Smooth muscle cell of the brain vasculature (primary cell): ENCODE measurements at regions not wholly inside any gene's neighbourhood (a gene's known extent, or its start where the extent isn't known, plus 50 kb on each side); places are given as distances from the start of the nearest gene placed in this dataset.

ENCODE experiments used
- DNase-seq: peaks from one replicate; pipeline ENCODE4 v3.0.0-alpha.2; 2012; ENCODE audit warnings: low read depth, low spot score

DNA sequence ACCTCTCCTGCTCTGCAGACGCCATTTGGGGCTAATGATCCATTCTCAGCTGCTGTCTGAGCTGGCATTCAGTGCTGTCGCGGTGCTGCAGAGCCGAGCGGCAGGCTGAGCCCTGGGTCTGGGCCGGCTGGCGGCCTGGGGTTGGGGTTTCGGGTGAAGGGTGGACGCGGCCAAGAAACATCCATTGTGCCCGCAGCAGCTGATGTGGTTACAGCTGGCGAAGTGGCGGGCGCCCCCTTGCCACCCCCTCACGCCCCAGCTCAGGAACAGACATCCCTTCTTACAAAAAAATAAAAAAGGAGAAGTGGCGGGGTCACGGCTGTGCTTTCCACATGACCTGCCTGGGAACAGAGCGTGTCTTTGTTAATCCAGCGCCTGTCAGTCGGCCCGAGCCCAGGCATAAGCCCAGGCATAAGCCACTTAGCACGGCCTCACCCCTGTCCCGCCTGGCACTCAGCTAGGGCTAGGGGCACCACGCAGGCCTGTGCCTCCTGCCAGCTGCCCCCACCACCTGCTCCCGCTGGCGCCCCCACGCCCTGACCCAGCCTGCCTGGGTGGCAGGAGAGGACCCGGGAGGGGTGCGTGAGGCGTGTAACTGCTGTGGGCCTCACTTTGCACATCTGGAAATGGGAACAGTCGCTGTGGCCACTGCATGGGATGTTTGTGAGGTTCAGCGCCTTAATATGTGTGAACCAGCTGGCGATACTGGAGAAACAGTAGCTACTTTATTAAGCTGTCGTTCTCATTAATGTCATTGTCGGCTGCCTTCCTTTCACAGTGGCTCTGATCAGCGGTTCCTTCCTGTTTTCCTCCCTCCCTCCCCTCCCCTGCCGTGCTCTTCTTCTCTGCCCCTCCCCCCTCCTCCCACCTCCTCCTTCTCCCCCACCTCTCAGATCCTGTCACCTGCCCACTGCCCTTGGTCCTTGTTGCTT is 197.7 kb upstream of the CIBAR2 start:
- no peak for DNase-seq

DNA sequence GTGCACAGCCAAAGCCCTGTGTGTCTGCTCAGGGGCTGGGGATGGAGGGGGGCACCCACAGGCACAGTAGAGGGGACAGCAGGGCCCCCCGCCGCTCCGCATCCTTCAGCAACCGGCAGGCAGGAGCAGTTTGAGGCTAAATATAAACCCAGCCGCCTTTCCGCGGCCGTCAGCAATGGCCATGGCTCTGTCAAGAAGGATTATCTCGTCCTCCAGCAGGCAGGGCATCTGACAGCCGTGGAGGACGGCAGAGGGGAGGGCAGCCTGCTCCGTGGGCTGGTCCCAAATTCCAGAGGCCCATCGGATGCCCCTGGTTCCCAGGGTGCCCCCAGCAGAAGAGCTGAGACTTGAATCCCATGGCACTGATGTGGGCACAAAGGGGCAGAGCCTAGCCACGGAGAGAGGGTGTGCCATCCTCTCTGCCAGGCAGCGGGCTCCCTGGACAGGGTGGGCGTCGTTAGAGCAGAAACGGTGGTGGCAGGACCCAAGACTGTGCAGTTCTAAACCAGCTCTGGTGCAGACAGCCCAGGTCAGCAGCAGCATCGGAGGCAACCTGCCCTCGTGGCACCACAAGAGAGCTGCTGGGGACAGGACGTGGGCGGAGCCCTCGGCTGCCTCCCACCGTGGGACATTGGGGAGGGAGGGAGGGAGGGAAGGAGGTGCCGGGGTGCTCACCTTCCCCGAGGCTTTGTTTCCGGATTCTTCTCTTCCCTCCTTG is 198.8 kb upstream of the CIBAR2 start:
- DNase-seq: no peak

DNA sequence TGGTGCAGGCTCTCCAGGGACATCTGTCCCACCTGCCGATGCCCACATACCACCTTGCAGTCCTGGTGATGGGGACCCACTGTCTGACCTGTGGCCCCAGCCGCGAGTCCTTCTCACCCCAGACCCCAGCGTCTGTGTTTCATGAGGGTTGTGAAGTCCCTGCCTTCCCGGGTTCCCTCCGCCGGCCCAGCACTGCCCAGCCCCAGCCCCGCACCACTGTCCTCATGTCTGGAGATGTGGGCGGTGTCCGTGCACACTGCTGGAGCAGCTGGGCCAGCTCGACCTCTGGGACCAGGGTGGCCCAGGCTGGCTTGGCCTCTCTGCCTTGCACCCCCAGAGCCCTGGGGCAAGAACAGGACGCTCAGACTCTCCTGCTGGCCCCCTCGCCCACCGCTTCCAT is 199.5 kb upstream of the CIBAR2 start:
- DNase-seq: no peak

DNA sequence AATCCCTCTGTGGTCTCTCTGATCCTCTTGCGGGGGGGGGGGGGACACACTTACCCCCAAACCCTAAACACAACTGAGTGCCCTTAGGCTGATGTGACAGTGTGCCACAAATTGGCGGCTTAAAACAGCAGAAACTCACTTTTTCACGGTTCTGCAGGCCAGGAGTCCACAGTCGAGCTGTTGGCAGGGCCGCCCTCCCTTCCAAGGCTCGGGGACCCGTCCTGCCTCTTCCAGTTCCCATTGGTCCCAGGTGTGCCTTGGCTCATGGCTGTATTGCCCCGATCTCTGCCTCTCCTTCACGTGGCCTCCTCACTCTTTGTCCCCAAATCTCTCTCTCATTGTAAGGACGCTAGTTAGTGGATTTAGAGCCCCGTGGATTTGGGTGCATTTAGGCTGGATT is 199.9 kb upstream of the CIBAR2 start:
- DNase-seq: no peak

DNA sequence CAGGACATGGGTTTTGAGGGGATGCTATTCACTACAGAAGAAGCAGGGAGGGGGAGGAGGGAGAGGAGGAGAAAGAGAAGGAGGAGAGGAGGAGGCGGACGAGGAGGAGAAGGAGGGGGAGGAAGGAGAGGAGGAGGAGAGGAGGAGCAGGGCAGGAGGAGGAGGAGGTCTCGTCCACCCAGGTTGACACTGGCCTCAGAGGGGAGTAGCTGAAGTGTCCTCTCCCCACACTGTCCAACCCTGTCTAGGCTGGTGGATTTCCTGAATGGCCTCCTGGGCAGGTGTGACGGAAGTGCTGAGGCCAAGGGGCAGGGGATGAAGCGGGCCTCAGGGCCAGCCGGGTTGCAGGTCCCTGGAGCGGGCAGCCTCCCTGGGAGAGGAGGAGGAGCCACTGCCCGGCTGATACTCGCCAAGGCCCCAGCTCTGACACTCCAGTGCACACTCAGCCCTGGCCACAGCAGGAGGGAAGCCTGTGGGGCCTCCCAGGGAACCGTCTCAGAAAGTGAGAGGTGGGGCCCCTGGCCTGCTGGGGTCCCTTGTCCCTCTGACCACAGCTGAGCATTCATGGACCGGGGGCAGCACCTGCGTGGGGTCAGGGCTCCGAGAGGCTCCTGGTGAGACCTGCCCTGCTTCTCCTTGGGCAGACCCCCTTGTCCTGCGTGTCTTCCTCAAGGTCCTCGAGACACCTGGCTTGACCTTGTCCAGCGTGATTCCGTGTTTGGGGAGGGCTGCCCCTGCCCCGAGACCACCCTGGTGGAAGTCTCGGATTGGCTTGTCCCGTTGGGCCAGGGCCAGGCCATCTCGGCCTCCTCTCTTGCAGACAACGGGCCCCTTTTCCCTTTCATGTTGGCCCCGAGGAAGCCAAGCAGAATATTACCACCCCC is 200.6 kb upstream of the CIBAR2 start:
- DNase-seq: no peak

DNA sequence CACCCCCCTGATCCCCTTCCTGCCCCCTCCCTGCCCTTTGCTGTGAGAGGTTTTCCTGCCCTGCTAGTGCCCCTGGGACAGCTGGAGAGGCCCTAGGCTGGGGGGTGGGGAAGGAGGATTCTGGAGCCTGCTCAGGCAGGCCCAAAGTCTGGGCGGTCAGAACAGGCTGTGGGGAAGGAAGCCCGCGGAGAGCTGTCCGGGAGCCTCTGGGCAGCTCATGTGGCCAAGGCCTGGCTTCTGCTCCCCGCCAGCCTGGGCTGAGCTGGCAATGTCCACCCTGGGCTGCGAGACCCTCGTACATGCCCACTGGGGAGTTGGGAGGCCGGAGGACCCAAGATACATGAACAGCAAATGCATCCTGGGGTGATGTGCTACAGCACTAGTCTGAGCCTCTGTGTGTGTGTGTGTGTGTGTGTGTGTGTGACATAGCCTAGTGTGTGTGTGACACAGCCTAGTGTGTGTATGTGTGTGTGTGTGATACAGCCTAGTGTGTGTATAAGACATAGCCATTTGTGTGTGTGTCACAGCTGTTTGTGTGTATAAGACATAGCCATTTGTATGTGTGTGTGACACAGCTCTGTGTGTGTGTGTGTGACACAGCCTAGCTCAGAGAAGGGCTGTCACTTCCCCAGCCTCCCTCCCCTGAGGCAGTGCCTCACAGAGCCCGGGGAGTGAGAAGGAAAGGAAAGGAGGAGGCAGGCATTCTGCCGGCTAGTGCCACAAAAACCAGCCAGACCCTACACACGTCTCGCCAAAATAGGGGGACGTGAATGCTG is 201.4 kb upstream of the CIBAR2 start:
- DNase-seq: no peak

DNA sequence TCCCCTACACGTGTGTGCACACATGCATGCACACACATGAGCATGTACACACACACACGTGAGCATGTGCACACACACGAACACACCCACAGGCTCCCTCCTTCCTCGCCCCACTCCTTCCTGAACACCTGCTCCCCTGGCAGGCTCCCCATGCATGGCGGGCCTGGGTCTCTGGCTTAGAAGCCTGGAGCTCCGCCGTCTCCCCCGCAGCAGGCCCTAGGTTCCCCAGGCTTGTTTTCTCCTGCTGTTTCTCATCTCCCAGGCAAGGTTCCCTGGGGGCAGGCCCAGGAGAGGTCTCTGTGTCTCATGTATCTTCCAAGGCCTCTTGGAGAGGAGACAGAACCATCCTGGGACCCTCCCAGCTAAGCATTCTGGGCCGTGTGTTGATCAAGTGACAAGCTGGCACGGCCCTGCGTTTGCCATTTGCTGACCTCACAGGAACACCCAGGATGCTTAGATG is 202.3 kb upstream of the CIBAR2 start:
- no peak for DNase-seq

DNA sequence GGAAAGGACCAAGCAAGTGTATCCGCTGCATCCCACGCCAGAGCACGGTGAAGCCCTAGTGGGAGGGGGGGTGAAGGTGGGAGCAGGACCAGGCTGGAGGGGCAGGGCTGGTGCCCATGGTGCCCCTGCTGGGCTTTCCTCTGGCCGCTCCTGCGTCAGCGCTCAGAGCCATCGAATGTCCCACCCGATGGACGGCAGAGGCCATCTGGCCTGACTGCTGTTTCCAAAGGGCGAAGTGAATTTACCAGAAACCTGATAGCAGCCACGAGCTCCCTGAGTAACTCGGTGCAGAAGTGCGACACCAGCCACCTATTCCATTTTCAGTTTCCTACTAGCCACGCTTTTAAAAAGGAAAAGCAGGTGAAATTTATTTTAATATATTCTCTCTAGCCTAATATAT is 203.6 kb upstream of the CIBAR2 start:
- DNase-seq: no peak

DNA sequence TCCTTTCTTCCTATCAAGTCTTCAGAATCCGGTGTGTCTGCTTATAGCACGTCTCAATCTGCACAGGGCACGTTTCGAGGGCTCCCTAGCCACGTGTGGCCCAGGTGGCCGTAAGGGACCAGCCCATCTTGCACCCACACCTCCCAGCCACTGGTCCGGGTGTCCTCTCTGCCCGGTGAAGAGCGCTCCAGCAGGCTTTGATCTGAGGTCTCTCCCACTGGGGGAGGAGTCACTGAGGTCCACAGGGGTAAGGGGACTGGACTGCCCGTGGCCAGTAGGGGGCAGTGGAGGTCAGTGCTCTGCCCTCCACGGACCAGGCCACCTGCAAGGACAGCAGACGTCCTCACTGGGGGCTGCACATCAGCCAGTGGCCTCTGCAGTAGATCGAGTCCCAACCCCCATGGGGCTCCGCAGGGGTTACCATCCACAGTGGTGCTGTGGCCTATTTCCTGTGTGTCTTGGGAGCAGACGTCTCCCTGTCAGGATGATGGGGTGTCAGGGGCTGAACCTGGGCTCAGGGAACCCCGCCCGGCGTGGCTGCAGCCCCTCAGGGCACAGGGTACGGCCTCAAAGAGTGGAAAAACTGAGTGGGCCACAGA is 204.1 kb upstream of the CIBAR2 start:
- no peak for DNase-seq

DNA sequence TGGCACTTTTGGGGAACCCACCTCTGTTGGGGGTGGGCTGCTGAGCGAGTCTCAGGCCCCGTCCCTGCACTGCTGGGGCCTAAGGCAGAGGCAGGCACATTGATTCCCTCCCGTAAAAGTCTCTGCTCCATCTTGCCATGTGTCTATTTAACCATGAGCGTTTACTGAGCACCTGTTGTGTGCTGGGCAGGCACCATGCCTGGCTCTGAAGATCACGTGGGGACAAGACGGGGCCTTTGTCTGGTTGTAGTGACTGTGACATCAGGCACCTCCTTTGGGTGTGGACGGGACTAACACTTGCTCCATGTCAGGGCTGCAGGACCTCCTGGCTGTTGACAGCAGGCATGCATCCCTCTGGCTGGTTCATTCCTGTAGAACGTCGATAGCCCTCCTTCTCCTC is 204.7 kb upstream of the CIBAR2 start:
- no peak for DNase-seq

DNA sequence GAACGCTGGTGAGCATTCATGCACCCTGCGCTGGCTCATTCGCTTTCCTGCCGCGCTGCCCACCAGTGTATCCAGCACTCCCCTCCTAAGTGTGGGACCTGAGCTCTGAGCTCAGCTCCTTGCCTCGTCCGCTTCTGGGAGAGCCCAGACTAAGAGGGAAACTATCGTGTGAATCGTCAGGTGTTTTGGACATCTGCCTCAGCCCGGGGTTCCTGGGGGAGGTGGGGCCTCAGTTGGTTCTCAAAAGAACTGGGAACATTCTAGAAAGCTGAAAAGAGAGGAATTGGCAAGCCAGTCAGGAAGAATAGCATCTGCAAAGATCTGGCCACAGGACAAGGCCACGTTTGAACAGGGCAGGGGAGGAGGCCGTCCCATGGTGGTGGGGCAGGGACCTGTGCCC is 205.4 kb upstream of the CIBAR2 start:
- DNase-seq: no peak

DNA sequence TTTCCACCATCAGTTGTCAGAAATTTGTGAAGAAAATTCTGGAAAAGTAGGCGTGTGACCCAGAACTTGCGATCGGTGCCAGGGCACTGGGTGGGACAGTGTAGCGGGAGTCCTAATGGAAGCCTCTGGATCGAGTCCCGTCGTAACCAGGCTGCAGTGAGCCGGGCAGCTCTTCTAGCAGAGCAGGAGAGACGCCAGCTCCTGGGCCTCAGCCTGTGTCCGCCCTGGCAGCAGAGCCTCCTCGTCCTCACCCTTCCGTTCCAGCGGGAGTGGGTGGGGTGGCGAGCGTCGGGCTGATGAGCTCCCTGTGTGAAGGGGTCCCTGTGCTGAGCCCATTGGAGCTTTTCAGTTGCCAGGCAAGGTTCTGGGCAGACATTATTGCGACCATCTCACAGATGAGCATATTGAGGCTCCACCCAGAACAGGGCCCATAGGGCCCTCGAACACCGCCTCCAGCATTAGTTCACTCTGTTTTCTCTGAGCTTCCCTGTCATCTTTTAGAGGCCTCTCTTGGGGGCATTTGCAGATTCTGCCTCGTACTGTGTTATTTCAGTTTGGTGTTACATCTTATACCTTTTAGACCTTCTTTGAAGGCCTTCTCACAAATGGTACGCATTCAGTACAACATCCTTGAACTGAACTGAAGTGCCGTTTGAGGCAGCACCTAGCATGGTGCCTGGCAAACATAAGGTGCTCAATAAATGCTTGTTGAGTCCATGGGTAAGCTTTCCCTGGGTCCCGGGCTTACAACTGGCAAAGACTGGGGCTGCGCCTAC is 207.1 kb upstream of the CIBAR2 start:
- DNase-seq: no peak

DNA sequence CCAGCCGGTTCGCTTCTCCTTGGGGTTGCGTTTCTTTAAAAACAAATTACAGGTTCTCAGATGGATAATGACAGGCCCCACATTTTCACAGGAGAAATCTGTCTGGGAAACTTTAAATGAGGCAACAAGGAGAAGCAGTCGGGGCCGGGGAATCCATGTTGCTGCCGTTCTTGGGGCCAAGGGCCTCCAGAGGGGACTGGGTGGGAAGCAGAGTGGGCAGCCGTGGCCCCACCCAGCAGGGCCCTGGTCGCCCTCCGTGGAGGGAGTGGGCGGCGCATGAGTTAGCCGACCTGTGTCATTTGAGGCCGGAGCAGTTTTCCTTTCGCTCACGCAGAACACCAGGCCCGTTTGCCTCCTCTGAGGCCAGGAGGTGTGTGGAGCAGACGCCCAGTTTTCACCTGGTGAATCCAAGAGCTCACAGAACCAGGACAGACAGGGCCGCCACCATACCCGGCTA is 207.7 kb upstream of the CIBAR2 start:
- DNase-seq: no peak

DNA sequence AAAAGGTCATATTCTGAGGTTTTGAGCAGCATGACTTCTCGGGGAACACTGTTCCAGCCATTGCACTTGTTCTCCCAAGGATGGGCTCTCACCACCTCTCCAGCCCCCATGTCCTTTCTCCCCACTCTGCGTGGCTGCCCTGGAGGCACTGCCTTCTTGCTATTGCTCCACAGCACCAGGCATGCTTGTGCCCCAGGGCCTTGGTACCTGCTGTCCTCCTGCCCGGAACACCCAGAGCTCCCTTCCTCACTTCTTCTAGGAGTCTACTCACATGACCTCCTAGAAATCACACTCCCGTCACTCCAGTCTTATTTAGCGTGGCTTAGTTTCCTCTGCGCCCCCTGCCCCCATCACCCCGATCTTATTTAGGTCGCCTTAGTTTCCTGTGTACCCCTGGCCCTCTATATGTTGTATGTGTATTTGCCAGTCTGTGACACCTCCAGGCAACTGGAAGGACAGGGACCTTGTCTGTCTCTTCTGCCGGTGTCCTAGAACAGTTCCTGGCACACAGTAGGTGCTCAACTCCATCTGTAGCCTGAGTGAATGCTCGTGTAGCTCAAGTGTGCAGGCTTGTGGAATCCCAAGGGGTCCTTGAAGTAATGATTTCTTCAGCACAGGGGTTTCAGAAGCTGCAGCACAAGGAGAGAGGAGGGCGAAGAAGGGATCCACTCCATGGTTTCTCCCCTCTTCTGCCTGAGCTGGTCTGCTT is 208.6 kb upstream of the CIBAR2 start:
- DNase-seq: no peak

DNA sequence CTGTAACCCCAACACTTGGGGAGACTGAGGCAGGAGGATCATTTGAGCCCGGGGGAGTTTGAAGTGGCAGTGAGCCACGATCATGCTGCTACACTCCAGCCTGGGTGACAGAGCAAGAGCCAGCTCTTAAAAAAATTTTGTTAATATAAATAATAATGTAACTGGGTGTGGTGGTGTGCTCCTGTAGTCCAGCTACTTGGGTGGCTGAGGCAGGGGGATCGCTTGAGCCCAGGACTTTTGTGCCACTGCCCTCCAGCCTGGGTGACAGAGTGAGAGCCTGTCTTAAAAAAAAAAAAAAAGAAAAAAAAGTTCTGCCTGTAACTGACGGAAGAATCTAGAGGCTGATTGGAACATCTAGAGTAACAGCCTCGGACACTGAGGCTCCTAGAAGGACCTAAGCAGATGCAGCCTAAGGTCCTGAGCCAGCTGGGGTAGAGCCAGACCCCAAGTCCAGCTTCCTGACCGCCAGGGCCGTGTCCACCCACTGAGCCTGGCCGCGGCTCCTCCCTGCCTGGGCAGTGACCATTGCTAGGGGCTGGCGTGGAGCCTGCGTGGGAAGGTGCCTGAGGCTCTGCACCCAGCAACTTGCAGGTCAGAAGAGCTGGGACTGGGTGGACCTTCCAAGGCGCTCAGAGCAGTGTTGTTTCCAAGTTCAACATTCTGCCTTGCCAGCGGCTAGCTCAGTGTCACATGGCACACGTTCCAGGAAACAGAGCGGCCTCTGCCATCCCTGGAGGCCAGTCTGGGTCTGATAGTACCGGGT is 209.4 kb upstream of the CIBAR2 start:
- DNase-seq: peak; percentile 83

DNA sequence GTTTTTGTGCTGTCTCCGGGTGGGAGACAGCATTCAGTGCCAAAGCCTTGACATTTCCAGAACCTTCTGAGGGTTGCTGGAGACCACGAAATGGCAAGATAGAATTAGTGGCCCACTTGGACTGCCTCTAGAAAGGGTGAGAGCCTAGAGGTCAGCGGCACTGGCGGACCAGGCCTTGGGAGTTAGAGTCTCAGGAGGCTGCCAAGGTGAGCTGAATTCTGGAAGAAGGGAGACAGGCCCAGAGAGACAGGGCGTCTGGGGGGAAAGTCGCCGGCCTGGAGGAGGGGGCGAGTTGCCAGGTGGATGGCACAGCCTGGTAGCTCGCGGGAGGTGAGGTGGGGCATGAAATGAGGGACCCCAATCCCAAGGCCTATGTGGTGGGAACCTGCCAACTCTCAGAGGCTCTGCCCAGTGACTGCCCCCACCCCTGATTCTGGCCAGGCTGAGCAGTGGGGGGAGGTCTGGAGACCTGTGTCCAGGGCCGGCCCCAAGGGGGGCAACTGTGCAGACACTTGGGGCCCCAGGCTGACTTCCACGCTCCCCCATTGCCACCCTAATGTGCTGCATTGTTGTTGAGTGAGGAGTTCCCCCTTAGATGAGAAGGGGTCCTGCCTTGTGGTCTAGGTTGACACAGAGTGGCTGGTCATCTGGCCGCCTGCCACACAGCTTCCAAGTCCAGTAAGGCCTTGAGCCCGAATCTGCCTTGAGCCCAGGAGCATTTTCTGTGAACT is 211.1 kb upstream of the CIBAR2 start:
- DNase-seq: no peak

DNA sequence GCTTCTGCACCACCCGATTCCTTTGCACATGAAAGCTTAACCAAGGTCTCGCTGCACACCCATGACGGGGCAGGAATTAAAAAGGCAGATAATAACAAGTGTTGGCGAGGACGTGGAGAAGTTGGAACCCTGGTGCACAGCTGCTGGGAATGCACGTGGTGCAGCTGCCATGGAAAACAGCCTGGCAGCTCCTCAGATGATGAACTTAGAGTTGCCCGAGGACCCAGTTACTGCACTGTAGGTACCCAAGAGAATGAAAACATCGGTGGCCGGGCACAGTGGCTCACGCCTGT is 211.6 kb upstream of the CIBAR2 start:
- no peak for DNase-seq

DNA sequence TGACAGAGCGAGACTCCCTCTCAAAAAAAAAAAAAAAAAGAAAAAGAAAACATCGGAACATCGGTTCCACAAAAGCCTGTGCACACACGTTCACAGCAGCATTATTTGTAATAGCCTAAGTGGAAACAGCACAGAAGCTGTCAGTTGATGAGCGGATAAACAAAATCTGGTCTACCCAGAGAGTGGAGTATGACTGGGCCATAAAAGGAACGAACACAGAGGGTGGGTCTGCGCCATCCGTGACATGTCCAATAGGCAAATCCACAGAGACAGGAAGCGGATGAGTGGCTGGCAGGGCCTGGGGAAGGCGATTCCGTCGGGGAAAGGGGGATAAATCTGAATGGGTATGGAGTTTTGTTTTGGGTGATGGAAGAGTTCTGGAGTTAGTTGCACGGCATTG is 212.2 kb upstream of the CIBAR2 start:
- DNase-seq: no peak
